HEK293T (cell line): ENCODE measurements at regions not wholly inside any gene's neighbourhood (a gene's known extent, or its start where the extent isn't known, plus 50 kb on each side); places are given as distances from the start of the nearest gene placed in this dataset.
"Not testable (repeated sequence)": the region's sequence is repeated elsewhere in the genome, so short reads cannot be mapped to it uniquely, and the experiment has no call there.

Experiments
- CTCF ChIA-PET: fragments of 350-600 bp; formaldehyde crosslinking; extraction: SDS; loops from one replicate; lab custom pipeline; 2021; ENCODE audit warnings: antibody characterized with exemption, inconsistent platforms; lab: Yijun Ruan, JAX
- POLR2A ChIA-PET: fragments of 350-600 bp; formaldehyde crosslinking; extraction: SDS; loops from one replicate; lab custom pipeline; 2020; ENCODE audit warnings: antibody characterized with exemption, inconsistent platforms; lab: Yijun Ruan, JAX
- DNase-seq: peaks from one replicate; pipeline ENCODE4 v3.0.0; 2012; ENCODE audit warnings: mixed read lengths; ENCODE audit errors: extremely low spot score
- ARNT ChIP-seq: fragments of 450-650 bp; IDR thresholded peaks from 2 replicates; pipeline ENCODE4 v1.6.1; 2017; ENCODE audit warnings: mild to moderate bottlenecking
- BHLHE40 ChIP-seq: fragments of 450-650 bp; IDR thresholded peaks from 2 replicates; pipeline ENCODE4 v1.6.1; 2016; ENCODE audit warnings: mild to moderate bottlenecking, moderate library complexity, borderline replicate concordance
- CTBP1 ChIP-seq: fragments of 450-650 bp; IDR thresholded peaks from 2 replicates; pipeline ENCODE4 v1.6.1; 2016; ENCODE audit warnings: borderline replicate concordance
- ELF4 ChIP-seq: fragments of 450-650 bp; IDR thresholded peaks from 2 replicates; pipeline ENCODE4 v1.6.1; 2017; ENCODE audit warnings: antibody characterized with exemption
- FOXA1 ChIP-seq: fragments of 450-650 bp; IDR thresholded peaks from 2 replicates; pipeline ENCODE4 v1.6.1; 2016; ENCODE audit warnings: mild to moderate bottlenecking
- FOXK2 ChIP-seq: fragments of 450-650 bp; IDR thresholded peaks from 2 replicates; pipeline ENCODE4 v1.6.1; 2016; ENCODE audit warnings: mild to moderate bottlenecking
- FOXM1 ChIP-seq: fragments of 450-650 bp; IDR thresholded peaks from 2 replicates; pipeline ENCODE4 v1.6.1; 2017; ENCODE audit warnings: mild to moderate bottlenecking, borderline replicate concordance
- HDGF ChIP-seq: fragments of 450-650 bp; IDR thresholded peaks from 2 replicates; pipeline ENCODE4 v1.6.1; 2017; ENCODE audit warnings: antibody characterized with exemption, borderline replicate concordance
- L3MBTL2 ChIP-seq: fragments of 450-650 bp; conservative IDR thresholded peaks from 2 replicates; pipeline ENCODE4 v1.6.1; 2016; ENCODE audit warnings: mild to moderate bottlenecking
- LEF1 ChIP-seq: fragments of 450-650 bp; IDR thresholded peaks from 2 replicates; pipeline ENCODE4 v1.6.1; 2017; ENCODE audit warnings: mild to moderate bottlenecking, borderline replicate concordance
- NFRKB ChIP-seq: fragments of 450-650 bp; IDR thresholded peaks from 2 replicates; pipeline ENCODE4 v1.6.1; 2016; ENCODE audit warnings: mild to moderate bottlenecking, moderate library complexity
- PKNOX1 ChIP-seq: fragments of 450-650 bp; IDR thresholded peaks from 2 replicates; pipeline ENCODE4 v1.6.1; 2016
- SP1 ChIP-seq: fragments of 450-650 bp; IDR thresholded peaks from 2 replicates; pipeline ENCODE4 v1.6.1; 2017
- SUZ12 ChIP-seq: fragments of 450-650 bp; IDR thresholded peaks from 2 replicates; pipeline ENCODE4 v1.6.1; 2016; ENCODE audit warnings: mild to moderate bottlenecking
- TARDBP ChIP-seq: fragments of 450-650 bp; IDR thresholded peaks from 2 replicates; pipeline ENCODE4 v1.6.1; 2016
- ZNF384 ChIP-seq: fragments of 450-650 bp; IDR thresholded peaks from 2 replicates; pipeline ENCODE4 v1.6.1; 2016

DNA sequence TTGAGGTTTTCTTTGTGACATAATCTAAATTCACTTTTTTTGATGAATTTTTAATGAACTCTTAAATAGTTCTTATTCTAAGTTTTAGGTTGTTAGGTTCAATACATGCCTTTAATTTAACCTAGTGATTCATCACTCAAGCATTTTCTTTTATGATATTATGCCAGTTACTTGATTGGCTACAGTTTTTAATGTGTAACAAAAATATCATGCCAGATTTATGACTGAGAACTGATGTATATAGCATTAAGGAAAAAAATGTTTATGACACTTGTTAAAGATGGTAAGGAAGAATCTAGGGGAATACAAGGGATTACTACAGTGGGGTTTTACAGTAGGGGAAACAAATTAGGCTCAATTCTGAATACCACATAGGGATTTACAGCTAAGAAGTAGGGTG lies 103.1 kb downstream of the VGLL3 start:
- POLR2A ChIA-PET: no interaction called here
- DNase-seq: no peak
- TF ChIP-seq ZNF384: no peak
- no peak for TF ChIP-seq CTBP1
- no peak for TF ChIP-seq BHLHE40
- no peak for TF ChIP-seq FOXK2
- no peak for TF ChIP-seq SP1
- TF ChIP-seq HDGF: no peak
- TF ChIP-seq ELF4: no peak
- no peak for TF ChIP-seq L3MBTL2
- TF ChIP-seq NFRKB: no peak
- TF ChIP-seq LEF1: no peak
- CTCF ChIA-PET: no interaction called here

- POLR2A ChIA-PET: no interaction called here
- TF ChIP-seq ELF4 (no peak), FOXA1 (no peak), L3MBTL2 (no peak), HDGF (no peak), NFRKB (no peak), SUZ12 (no peak), FOXM1 (no peak), LEF1 (no peak), SP1 (no peak), PKNOX1 (no peak), ZNF384 (no peak), BHLHE40 (no peak)
- CTCF ChIA-PET: no interaction called here
- no peak for DNase-seq
Measured at GRCh38 chr3:86880066-86880465, 110.9 kb downstream of the VGLL3 start.

GRCh38 chr3:86876504-86877181 lies 114.3 kb downstream of the VGLL3 start:
- CTCF ChIA-PET, DNase-seq: not testable (repeated sequence)

DNA sequence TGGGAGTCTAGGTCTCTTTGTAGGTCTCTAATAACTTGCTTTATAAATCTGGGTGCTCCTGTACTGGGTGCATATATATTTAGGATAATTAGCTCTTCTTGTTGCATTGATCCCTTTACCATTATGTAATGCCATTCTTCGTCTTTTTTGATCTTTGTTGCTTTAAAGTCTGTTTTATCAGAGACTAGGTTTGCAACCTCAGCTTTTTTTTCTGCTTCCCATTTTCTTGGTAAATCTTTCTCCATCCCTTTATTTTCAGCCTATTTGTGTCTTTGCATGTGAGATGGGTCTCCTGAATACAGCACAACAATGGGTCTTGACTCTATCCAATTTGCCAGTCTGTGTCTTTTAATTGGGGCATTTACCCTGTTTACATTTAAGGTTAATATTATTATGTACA lies 116.2 kb downstream of the VGLL3 start:
- CTCF ChIA-PET, DNase-seq, POLR2A ChIA-PET: not testable (repeated sequence)

More at GRCh38 chr3:86876504-86877181, 114.3 kb downstream of the VGLL3 start:
- POLR2A ChIA-PET: not testable (repeated sequence)

GRCh38 chr3:86869566-86869965 lies 121.4 kb downstream of the VGLL3 start:
- TF ChIP-seq NFRKB (no peak), PKNOX1 (no peak), FOXK2 (no peak), ZNF384 (no peak), FOXM1 (no peak), TARDBP (no peak), BHLHE40 (no peak), CTBP1 (no peak), ELF4 (no peak), HDGF (no peak)
- no peak for DNase-seq
- CTCF ChIA-PET: no interaction called here
- POLR2A ChIA-PET: no interaction called here

GRCh38 chr3:86867982-86868381 lies 123.0 kb downstream of the VGLL3 start:
- ChIA-PET CTCF (interaction anchor here (0.6 to 1.0 kb wide), 3 partner anchors 21 to 64 kb away, joined by 3 read pairs; no protein-coding TSS in a partner anchor), POLR2A (no interaction called here)
- no peak for TF ChIP-seq FOXK2
- no peak for TF ChIP-seq ARNT
- TF ChIP-seq TARDBP: no peak
- no peak for TF ChIP-seq ELF4
- DNase-seq: no peak

GRCh38 chr3:86865506-86865905 lies 125.4 kb downstream of the VGLL3 start:
- POLR2A ChIA-PET: no interaction called here
- DNase-seq: no peak
- CTCF ChIA-PET: no interaction called here
- no peak for TF ChIP-seq L3MBTL2
- no peak for TF ChIP-seq BHLHE40
- no peak for TF ChIP-seq FOXA1
- no peak for TF ChIP-seq PKNOX1
- TF ChIP-seq TARDBP: no peak
- no peak for TF ChIP-seq HDGF
- no peak for TF ChIP-seq ARNT
- TF ChIP-seq NFRKB: no peak
- no peak for TF ChIP-seq ELF4
- no peak for TF ChIP-seq FOXK2
- no peak for TF ChIP-seq SUZ12
- no peak for TF ChIP-seq ZNF384
- TF ChIP-seq CTBP1: no peak
- no peak for TF ChIP-seq FOXM1
- TF ChIP-seq SP1: no peak
- TF ChIP-seq LEF1: no peak
